NOMO-1 treated with DMSO at 0.1 percent for 48 hours (cell line): ENCODE measurements at regions not wholly inside any gene's neighbourhood (a gene's known extent, or its start where the extent isn't known, plus 50 kb on each side); places are given as distances from the start of the nearest gene placed in this dataset.
"Not testable (repeated sequence)": the region's sequence is repeated elsewhere in the genome, so short reads cannot be mapped to it uniquely, and the experiment has no call there.

Experiments used
- DNase-seq: peaks from one replicate; lab custom pipeline; 2025; ENCODE audit not compliant: unreplicated experiment; lab: John Stamatoyannopoulos, UW

GRCh38 chr1:81183051-81183450, 617.7 kb upstream of the ADGRL2 start:
- peak; percentile 34 for DNase-seq

- DNase-seq = no peak
Measured at GRCh38 chr1:81179242-81179641, 621.5 kb upstream of the ADGRL2 start.

GRCh38 chr1:81178431-81179093, 622.2 kb upstream of the ADGRL2 start:
- not testable (repeated sequence) for DNase-seq

- no peak for DNase-seq
Measured at GRCh38 chr1:81174811-81175476, 625.8 kb upstream of the ADGRL2 start.

- DNase-seq = no peak
Measured at GRCh38 chr1:81174052-81174451, 626.7 kb upstream of the ADGRL2 start.

GRCh38 chr1:81172483-81172882, 628.3 kb upstream of the ADGRL2 start:
- no peak for DNase-seq

GRCh38 chr1:81170721-81171120, 630.0 kb upstream of the ADGRL2 start:
- no peak for DNase-seq

- DNase-seq = no peak
Measured at GRCh38 chr1:81165963-81166362, 634.8 kb upstream of the ADGRL2 start.

- DNase-seq = no peak
Measured at GRCh38 chr1:81160696-81161095, 640.0 kb upstream of the ADGRL2 start.

GRCh38 chr1:81158592-81158991, 642.1 kb upstream of the ADGRL2 start:
- DNase-seq = no peak

- peak; percentile 11 for DNase-seq
Measured at GRCh38 chr1:81157686-81158085, 643.0 kb upstream of the ADGRL2 start.

- DNase-seq = no peak
Measured at GRCh38 chr1:81156887-81157286, 643.8 kb upstream of the ADGRL2 start.

- no peak for DNase-seq
Measured at GRCh38 chr1:81155131-81155530, 645.6 kb upstream of the ADGRL2 start.

GRCh38 chr1:81151206-81151605, 649.5 kb upstream of the ADGRL2 start:
- DNase-seq = no peak

- DNase-seq = no peak
Measured at GRCh38 chr1:81149649-81150325, 650.9 kb upstream of the ADGRL2 start.

- no peak for DNase-seq
Measured at GRCh38 chr1:81144240-81144825, 656.4 kb upstream of the ADGRL2 start.

GRCh38 chr1:81142099-81142826, 658.5 kb upstream of the ADGRL2 start:
- no peak for DNase-seq

GRCh38 chr1:81135524-81135923, 665.2 kb upstream of the ADGRL2 start:
- no peak for DNase-seq

GRCh38 chr1:81129776-81130175, 671.0 kb upstream of the ADGRL2 start:
- no peak for DNase-seq

- no peak for DNase-seq
Measured at GRCh38 chr1:81129366-81129765, 671.4 kb upstream of the ADGRL2 start.

GRCh38 chr1:81128079-81128478, 672.7 kb upstream of the ADGRL2 start:
- no peak for DNase-seq
